SK-N-SH treated with all-trans-retinoic acid at 6 μM for 48 hours (cell line): ENCODE measurements at regions not wholly inside any gene's neighbourhood (a gene's known extent, or its start where the extent isn't known, plus 50 kb on each side); places are given as distances from the start of the nearest gene placed in this dataset.

ENCODE experiments used
- ATAC-seq: fragments of 200-7000 bp; cut with Tn5 transposase; 3 replicates; pipeline ENCODE4 v1.9.1; 2020; ENCODE audit warnings: mild to moderate bottlenecking, moderate library complexity
- BACH2 ChIP-seq: fragments of 250-450 bp; sonication (Bioruptor Pico); IDR thresholded peaks from 2 replicates; pipeline ENCODE4 v1.9.0; 2021; ENCODE audit warnings: mild to moderate bottlenecking, borderline replicate concordance
- CREB5 ChIP-seq: fragments of 250-450 bp; sonication (Bioruptor Pico); IDR thresholded peaks from 2 replicates; pipeline ENCODE4 v1.5.1; 2020; ENCODE audit warnings: low read depth, mild to moderate bottlenecking, moderate library complexity
- CSDC2 ChIP-seq: fragments of 250-450 bp; sonication (Bioruptor Pico); IDR thresholded peaks from 2 replicates; pipeline ENCODE4 v1.5.0; 2020; ENCODE audit warnings: mild to moderate bottlenecking, moderate library complexity
- CSRNP3 ChIP-seq: fragments of 250-450 bp; sonication (Bioruptor Pico); IDR thresholded peaks from 2 replicates; pipeline ENCODE4 v1.5.1; 2021; ENCODE audit warnings: mild to moderate bottlenecking, moderate library complexity
- ESRRG ChIP-seq: fragments of 250-450 bp; sonication (Bioruptor Pico); IDR thresholded peaks from 2 replicates; pipeline ENCODE4 v1.6.1; 2021; ENCODE audit warnings: mild to moderate bottlenecking
- GLIS3 ChIP-seq: fragments of 250-450 bp; sonication (Bioruptor Pico); IDR thresholded peaks from 2 replicates; pipeline ENCODE4 v1.5.0; 2020; ENCODE audit warnings: mild to moderate bottlenecking, moderate library complexity
- ISL1 ChIP-seq: fragments of 250-450 bp; sonication (Bioruptor Pico); IDR thresholded peaks from 2 replicates; pipeline ENCODE4 v2.1.2; 2022; ENCODE audit warnings: mild to moderate bottlenecking, moderate library complexity
- OSR1 ChIP-seq: fragments of 250-450 bp; sonication (Bioruptor Pico); IDR thresholded peaks from 2 replicates; pipeline ENCODE4 v1.8.0; 2022; ENCODE audit warnings: moderate library complexity, mild to moderate bottlenecking, inconsistent platforms
- POU6F1 ChIP-seq: fragments of 250-450 bp; sonication (Bioruptor Pico); IDR thresholded peaks from 2 replicates; pipeline ENCODE4 v1.8.0; 2021; ENCODE audit warnings: low read depth, mild to moderate bottlenecking, moderate library complexity, borderline replicate concordance
- PPARA ChIP-seq: fragments of 250-450 bp; sonication (Bioruptor Pico); IDR thresholded peaks from 2 replicates; pipeline ENCODE4 v1.5.0; 2020; ENCODE audit warnings: mild to moderate bottlenecking, borderline replicate concordance
- RARB ChIP-seq: fragments of 250-450 bp; sonication (Bioruptor Pico); IDR thresholded peaks from 2 replicates; pipeline ENCODE4 v1.8.0; 2021; ENCODE audit warnings: mild to moderate bottlenecking, moderate library complexity
- SNAI2 ChIP-seq: fragments of 250-450 bp; sonication (Bioruptor Pico); IDR thresholded peaks from 2 replicates; pipeline ENCODE4 v1.5.0; 2020; ENCODE audit warnings: mild to moderate bottlenecking, moderate library complexity
- TCF4 ChIP-seq: fragments of 250-450 bp; sonication (Bioruptor Pico); IDR thresholded peaks from 2 replicates; pipeline ENCODE4 v1.8.0; 2021; ENCODE audit warnings: mild to moderate bottlenecking, moderate library complexity, borderline replicate concordance
- TOX ChIP-seq: fragments of 250-450 bp; sonication (Bioruptor Pico); IDR thresholded peaks from 2 replicates; pipeline ENCODE4 v1.8.0; 2021; ENCODE audit warnings: mild to moderate bottlenecking, moderate library complexity, borderline replicate concordance
- TSHZ2 ChIP-seq: fragments of 250-450 bp; sonication (Bioruptor Pico); IDR thresholded peaks from 2 replicates; pipeline ENCODE4 v1.5.0; 2020; ENCODE audit warnings: mild to moderate bottlenecking, moderate library complexity
- ZC3H10 ChIP-seq: fragments of 250-450 bp; sonication (Bioruptor Pico); IDR thresholded peaks from 2 replicates; pipeline ENCODE4 v1.5.1; 2021; ENCODE audit warnings: mild to moderate bottlenecking, moderate library complexity
- ZFP30 ChIP-seq: fragments of 450-650 bp; formaldehyde crosslinking; IDR thresholded peaks from 2 replicates; pipeline ENCODE4 v1.5.0; 2022; ENCODE audit warnings: mild to moderate bottlenecking, moderate library complexity
- ZNF565 ChIP-seq: fragments of 450-650 bp; formaldehyde crosslinking; conservative IDR thresholded peaks from 2 replicates; pipeline ENCODE4 v1.5.0; 2020; ENCODE audit warnings: low read depth, mild to moderate bottlenecking, moderate library complexity
- ZNF70 ChIP-seq: fragments of 450-650 bp; formaldehyde crosslinking; IDR thresholded peaks from 2 replicates; pipeline ENCODE4 v1.5.0; 2020; ENCODE audit warnings: mild to moderate bottlenecking, moderate library complexity
- ZNF8 ChIP-seq: fragments of 450-650 bp; formaldehyde crosslinking; IDR thresholded peaks from 2 replicates; pipeline ENCODE4 v1.5.0; 2020; ENCODE audit warnings: mild to moderate bottlenecking, moderate library complexity

GRCh38 chr2:154963511-154963910, 265.0 kb downstream of the KCNJ3 start:
- ATAC-seq: no peak
- TF ChIP-seq TOX (CRISPR knock-in tag) (no peak), PPARA (no peak), TCF4 (CRISPR knock-in tag) (no peak), ZC3H10 (CRISPR knock-in tag) (no peak), BACH2 (CRISPR knock-in tag) (no peak), CSRNP3 (CRISPR knock-in tag) (no peak), POU6F1 (CRISPR knock-in tag) (no peak), OSR1 (CRISPR knock-in tag) (no peak), RARB (CRISPR knock-in tag) (no peak), CREB5 (CRISPR knock-in tag) (no peak), GLIS3 (no peak), ZNF70 (no peak), CSDC2 (CRISPR knock-in tag) (no peak), ESRRG (no peak), ZFP30 (CRISPR knock-in tag) (no peak), ZNF8 (CRISPR knock-in tag) (no peak), ISL1 (CRISPR knock-in tag) (no peak), SNAI2 (CRISPR knock-in tag) (no peak), TSHZ2 (CRISPR knock-in tag) (no peak)

GRCh38 chr2:154961676-154962075, 263.2 kb downstream of the KCNJ3 start:
- TF ChIP-seq ISL1 (CRISPR knock-in tag) (no peak), TSHZ2 (CRISPR knock-in tag) (no peak), CREB5 (CRISPR knock-in tag) (no peak), GLIS3 (no peak), RARB (CRISPR knock-in tag) (no peak), POU6F1 (CRISPR knock-in tag) (no peak), BACH2 (CRISPR knock-in tag) (no peak), ZNF565 (CRISPR knock-in tag) (no peak), OSR1 (CRISPR knock-in tag) (no peak), ZFP30 (CRISPR knock-in tag) (no peak), ESRRG (no peak)
- no peak for ATAC-seq
